Activated T-helper 2 cell treated with anti-CD3 and anti-CD28 coated beads, Interferon-gamma antibody, Interleukin-2, Interleukin-4, amounts not matched to agents 10 μg/mL and 5 μg/mL and 100 μg/mL, durations not matched to agents 14 hours and 24 hours and 36 hours (primary cell): ENCODE measurements at regions not wholly inside any gene's neighbourhood (a gene's known extent, or its start where the extent isn't known, plus 50 kb on each side); places are given as distances from the start of the nearest gene placed in this dataset.

Source experiments
- DNase-seq: peaks from one replicate; pipeline ENCODE4 v3.0.0; 2021; ENCODE audit warnings: low spot score
- H3K27ac Mint-ChIP-seq: one replicate; pipeline ENCODE4 v1.8.0; 2021; ENCODE audit warnings: mixed read lengths
- H3K27me3 Mint-ChIP-seq: one replicate; pipeline ENCODE4 v1.8.0; 2021; ENCODE audit warnings: low read depth, mixed read lengths
- H3K36me3 Mint-ChIP-seq: one replicate; pipeline ENCODE4 v1.8.0; 2021; ENCODE audit warnings: low read depth, mixed read lengths
- H3K4me1 Mint-ChIP-seq: one replicate; pipeline ENCODE4 v1.8.0; 2021; ENCODE audit warnings: low read depth, mixed read lengths
- H3K4me3 Mint-ChIP-seq: one replicate; pipeline ENCODE4 v1.8.0; 2021; ENCODE audit warnings: low read depth, mild to moderate bottlenecking, moderate library complexity, mixed read lengths
- H3K9me3 Mint-ChIP-seq: one replicate; pipeline ENCODE4 v1.8.0; 2021; ENCODE audit warnings: mixed read lengths
- intact Hi-C: fragments of 100-400 bp; cut with micrococcal nuclease; formaldehyde crosslinking; loops from one replicate; pipeline ENCODE4 v1.15.1; 2023

- H3K4me1 Mint-ChIP-seq = no peaks in the 10 kb centered on the region
- no peak overlapping the region for H3K27ac Mint-ChIP-seq
- DNase-seq = no peak
- H3K27me3 Mint-ChIP-seq = no peaks in the 10 kb centered on the region
- intact Hi-C loops = no loop called here
- H3K36me3 Mint-ChIP-seq = no peaks in the 10 kb centered on the region
- no peaks in the 10 kb centered on the region for H3K9me3 Mint-ChIP-seq
- H3K4me3 Mint-ChIP-seq = no peak overlapping the region
These were observed 97.4 kb upstream of the CHRM3 start for GRCh38 chr1:239288820-239289554.

- H3K4me3 Mint-ChIP-seq = no peak overlapping the region
- intact Hi-C loops = no loop called here
- H3K36me3 Mint-ChIP-seq = no peaks in the 10 kb centered on the region
These were observed 99.1 kb upstream of the CHRM3 start for GRCh38 chr1:239287296-239287695.

GRCh38 chr1:239283216-239283615 lies 103.2 kb upstream of the CHRM3 start:
- Mint-ChIP-seq H3K27ac (no peak overlapping the region), H3K36me3 (no peaks in the 10 kb centered on the region), H3K4me3 (no peak overlapping the region), H3K9me3 (no peaks in the 10 kb centered on the region), H3K4me1 (no peaks in the 10 kb centered on the region), H3K27me3 (no peaks in the 10 kb centered on the region)
- intact Hi-C loops = no loop called here
- DNase-seq = no peak

More at GRCh38 chr1:239287296-239287695, 99.1 kb upstream of the CHRM3 start:
- Mint-ChIP-seq H3K27ac (no peak overlapping the region), H3K9me3 (no peaks in the 10 kb centered on the region), H3K4me1 (no peaks in the 10 kb centered on the region), H3K27me3 (no peaks in the 10 kb centered on the region)
- DNase-seq = no peak

- Mint-ChIP-seq H3K4me1 (no peaks in the 10 kb centered on the region), H3K9me3 (no peaks in the 10 kb centered on the region), H3K4me3 (no peak overlapping the region), H3K36me3 (no peaks in the 10 kb centered on the region), H3K27me3 (no peaks in the 10 kb centered on the region), H3K27ac (no peak overlapping the region)
- intact Hi-C loops = no loop called here
- DNase-seq = no peak
These were observed 104.0 kb upstream of the CHRM3 start for GRCh38 chr1:239282411-239282810.

- no peaks in the 10 kb centered on the region for H3K9me3 Mint-ChIP-seq
- H3K27ac Mint-ChIP-seq = no peak overlapping the region
- no peak overlapping the region for H3K4me3 Mint-ChIP-seq
- H3K27me3 Mint-ChIP-seq = no peaks in the 10 kb centered on the region
- H3K4me1 Mint-ChIP-seq = no peaks in the 10 kb centered on the region
- DNase-seq = no peak
- H3K36me3 Mint-ChIP-seq = no peaks in the 10 kb centered on the region
- intact Hi-C loops = no loop called here
These were observed 110.3 kb upstream of the CHRM3 start for GRCh38 chr1:239276051-239276450.

GRCh38 chr1:239274242-239274830 lies 112.0 kb upstream of the CHRM3 start:
- H3K36me3 Mint-ChIP-seq = no peaks in the 10 kb centered on the region
- H3K4me3 Mint-ChIP-seq = no peak overlapping the region
- intact Hi-C loops = no loop called here
- DNase-seq = no peak
- no peaks in the 10 kb centered on the region for H3K27me3 Mint-ChIP-seq
- H3K27ac Mint-ChIP-seq = no peak overlapping the region
- no peaks in the 10 kb centered on the region for H3K9me3 Mint-ChIP-seq
- H3K4me1 Mint-ChIP-seq = no peaks in the 10 kb centered on the region

- no peaks in the 10 kb centered on the region for H3K4me1 Mint-ChIP-seq
- no peak for DNase-seq
- H3K9me3 Mint-ChIP-seq = no peaks in the 10 kb centered on the region
- H3K27me3 Mint-ChIP-seq = no peaks in the 10 kb centered on the region
- no peaks in the 10 kb centered on the region for H3K36me3 Mint-ChIP-seq
- no peak overlapping the region for H3K27ac Mint-ChIP-seq
- intact Hi-C loops = no loop called here
- H3K4me3 Mint-ChIP-seq = no peak overlapping the region
These were observed 115.9 kb upstream of the CHRM3 start for GRCh38 chr1:239270509-239270908.

GRCh38 chr1:239269706-239270105 lies 116.7 kb upstream of the CHRM3 start:
- no peaks in the 10 kb centered on the region for H3K4me1 Mint-ChIP-seq
- intact Hi-C loops = no loop called here
- no peak overlapping the region for H3K27ac Mint-ChIP-seq

GRCh38 chr1:239268941-239269340 lies 117.4 kb upstream of the CHRM3 start:
- Mint-ChIP-seq H3K9me3 (no peaks in the 10 kb centered on the region), H3K4me1 (no peaks in the 10 kb centered on the region), H3K4me3 (no peak overlapping the region), H3K27ac (no peak overlapping the region), H3K27me3 (no peaks in the 10 kb centered on the region), H3K36me3 (no peaks in the 10 kb centered on the region)
- no peak for DNase-seq
- intact Hi-C loops = no loop called here

More at GRCh38 chr1:239269706-239270105, 116.7 kb upstream of the CHRM3 start:
- Mint-ChIP-seq H3K27me3 (no peaks in the 10 kb centered on the region), H3K36me3 (no peaks in the 10 kb centered on the region), H3K4me3 (no peak overlapping the region), H3K9me3 (no peaks in the 10 kb centered on the region)
- no peak for DNase-seq

GRCh38 chr1:239268007-239268406 lies 118.4 kb upstream of the CHRM3 start:
- no peak overlapping the region for H3K27ac Mint-ChIP-seq
- H3K9me3 Mint-ChIP-seq = no peaks in the 10 kb centered on the region
- H3K4me1 Mint-ChIP-seq = no peaks in the 10 kb centered on the region
- no peak overlapping the region for H3K4me3 Mint-ChIP-seq
- no peaks in the 10 kb centered on the region for H3K36me3 Mint-ChIP-seq
- intact Hi-C loops = no loop called here
- DNase-seq = no peak
- no peaks in the 10 kb centered on the region for H3K27me3 Mint-ChIP-seq

GRCh38 chr1:239263801-239264200 lies 122.6 kb upstream of the CHRM3 start:
- no peaks in the 10 kb centered on the region for H3K4me1 Mint-ChIP-seq
- no peaks in the 10 kb centered on the region for H3K27me3 Mint-ChIP-seq
- DNase-seq = no peak
- no peak overlapping the region for H3K4me3 Mint-ChIP-seq
- no peak overlapping the region for H3K27ac Mint-ChIP-seq
- no peaks in the 10 kb centered on the region for H3K9me3 Mint-ChIP-seq
- intact Hi-C loops = no loop called here
- H3K36me3 Mint-ChIP-seq = no peaks in the 10 kb centered on the region

GRCh38 chr1:239262538-239262937 lies 123.8 kb upstream of the CHRM3 start:
- H3K27ac Mint-ChIP-seq = no peak overlapping the region
- no peak overlapping the region for H3K4me3 Mint-ChIP-seq
- no peaks in the 10 kb centered on the region for H3K27me3 Mint-ChIP-seq
- H3K4me1 Mint-ChIP-seq = no peaks in the 10 kb centered on the region
- no peak for DNase-seq
- no peaks in the 10 kb centered on the region for H3K36me3 Mint-ChIP-seq
- intact Hi-C loops = no loop called here
- no peaks in the 10 kb centered on the region for H3K9me3 Mint-ChIP-seq

- H3K4me3 Mint-ChIP-seq = no peak overlapping the region
- intact Hi-C loops = no loop called here
- no peaks in the 10 kb centered on the region for H3K27me3 Mint-ChIP-seq
- DNase-seq = no peak
- H3K27ac Mint-ChIP-seq = no peak overlapping the region
- H3K36me3 Mint-ChIP-seq = no peaks in the 10 kb centered on the region
- H3K4me1 Mint-ChIP-seq = no peaks in the 10 kb centered on the region
- H3K9me3 Mint-ChIP-seq = no peaks in the 10 kb centered on the region
These were observed 124.8 kb upstream of the CHRM3 start for GRCh38 chr1:239261521-239261920.
